ENCODE measurements at regions not wholly inside any gene's neighbourhood (a gene's known extent, or its start where the extent isn't known, plus 50 kb on each side); places are given as distances from the start of the nearest gene placed in this dataset.

DNA sequence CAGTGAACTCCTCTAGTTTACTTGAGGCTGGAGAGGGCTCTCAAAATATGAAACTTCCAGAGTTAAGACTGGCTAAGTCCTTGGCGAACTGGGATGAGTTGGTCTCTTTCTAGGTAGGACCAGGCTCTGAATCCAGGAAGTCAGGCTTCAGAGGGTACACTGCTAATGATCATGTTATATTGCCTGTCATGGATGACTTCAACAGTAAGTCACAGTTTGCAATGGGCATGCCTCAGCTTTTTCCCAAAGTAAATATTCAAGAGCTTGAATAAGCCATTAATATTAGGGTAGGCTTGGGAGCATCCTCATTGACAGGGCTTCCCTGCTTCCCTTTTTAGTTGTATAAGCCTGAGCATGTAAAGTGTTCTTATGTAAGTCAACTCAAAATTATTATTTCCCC is 61.7 kb upstream of the PTHLH start:
- Histone ChIP-seq H3K14ac (replicated peaks; ENCODE audit: low read depth, low read length) (peak overlapping the region; percentile 14; the same call in 1 of the 2 replicates), H3K4me1 (ENCODE audit: control insufficient read depth, insufficient read depth, low read length) (peaks cover 6% of the 10 kb centered on the region), H4K5ac (ENCODE audit: low read depth, low read length) (no peak overlapping the region), H2AK5ac (ENCODE audit: low read depth, low read length) (peak overlapping the region; percentile 46; the same call in 1 of the 2 replicates), H3K4me2 (ENCODE audit: low read depth, low read length) (no peak overlapping the region), H3K9me3 (ENCODE audit: control insufficient read depth, insufficient read depth, low read length) (no peaks in the 10 kb centered on the region), H2BK15ac (ENCODE audit: low read depth, low read length) (peak overlapping the region; percentile 49; the same call in 1 of the 3 replicates), H2BK5ac (ENCODE audit: low read depth, low read length, poor library complexity, severe bottlenecking) (no peak overlapping the region), H3K36me3 (ENCODE audit: control insufficient read depth, insufficient read depth, low read length) (no peaks in the 10 kb centered on the region), H4K8ac (ENCODE audit: low read depth in 2 of 2, low read length in 2 of 2) (0 out of 4 replicates have a peak overlapping the region, but pooled peaks have one; percentile 6 to 42), H3K27ac (ENCODE audit: insufficient read depth, low read length) (no peak overlapping the region), H3K4me3 (ENCODE audit: insufficient read depth, low read depth, low read length) (no peak overlapping the region), H4K91ac (ENCODE audit: insufficient read depth, low read depth, low read length) (no peak overlapping the region; the same call in 1 of the 2 replicates), H3K23ac (ENCODE audit: low read depth, low read length) (no peak overlapping the region; the same call in 1 of the 2 replicates), H4K20me1 (ENCODE audit: insufficient read depth, low read length) (no peaks in the 10 kb centered on the region; the same call in 1 of the 2 replicates), H2BK120ac (ENCODE audit: low read depth, low read length) (peak overlapping the region; percentile 43), H3K9ac (ENCODE audit: low read depth, low read length) (no peak overlapping the region), H3K27me3 (ENCODE audit: control insufficient read depth, insufficient read depth, low read length) (no peaks in the 10 kb centered on the region), H3K79me1 (ENCODE audit: low read depth in 1 of 2, low read length in 2 of 2) (no peaks in the 10 kb centered on the region), H3K4ac (ENCODE audit: low read depth, low read length) (peak overlapping the region; percentile 23), H3K56ac (ENCODE audit: extremely low read depth, insufficient read depth, low read length) (no peak overlapping the region), H2BK20ac (ENCODE audit: low read depth, low read length) (peak overlapping the region; percentile 51; the same call in 1 of the 2 replicates), H3K18ac (ENCODE audit: low read depth, low read length) (no peak overlapping the region; the same call in 1 of the 2 replicates), H2AFZ (replicated peaks; ENCODE audit: low read length, poor library complexity) (no peak overlapping the region), H3K9me1 (ENCODE audit: insufficient read depth, low read length) (peaks cover 5% of the 10 kb centered on the region; the same call in 1 of the 2 replicates), H2AK9ac (replicated peaks; ENCODE audit: low read depth, low read length, poor library complexity) (no peak overlapping the region)
- ChIA-PET CTCF (interaction anchor here (0.7 kb wide), 1 partner anchor 44 kb away, joined by 3 read pairs; no protein-coding TSS in a partner anchor), POLR2A (ENCODE audit: unreplicated experiment) (no interaction called here)
- in situ Hi-C loops (cut with MboI; ENCODE audit: low sequenced_read_pairs) (no loop called here), intact Hi-C loops (cut with micrococcal nuclease) (no loop called here), dilution Hi-C loops (cut with HindIII; ENCODE audit: low sequenced_read_pairs, unreplicated experiment) (no loop called here)
- DNase-seq (no peak), ATAC-seq (ENCODE audit: low read depth) (no peak)
- 100% methylated on average over 1 of the region's 1 CpG; no CpG with 5 or more reads in 1 of the 2 experiments for WGBS, 2 experiments (ENCODE audit: extremely low coverage in 2 of 2, insufficient read length in 1 of 2)
- no TSS peak for BruUV-seq (replicated peaks)
- TF ChIP-seq NFE2L2 (IDR thresholded peaks at IDR 0.05; ENCODE audit: low read depth, low read length) (no peak), MAZ (IDR thresholded peaks at IDR 0.05; ENCODE audit: borderline replicate concordance, low read depth, low read length) (no peak), RCOR1 (IDR thresholded peaks at IDR 0.05; ENCODE audit: insufficient replicate concordance, low read length) (no peak), CEBPB (IDR thresholded peaks at IDR 0.05; ENCODE audit: low read depth, low read length) (no peak)

Measured in IMR-90 (cell line).